ENCODE measurements at regions not wholly inside any gene's neighbourhood (a gene's known extent, or its start where the extent isn't known, plus 50 kb on each side); places are given as distances from the start of the nearest gene placed in this dataset.

- TF ChIP-seq CTCF (IDR thresholded peaks at IDR 0.05; ENCODE audit: poor library complexity, severe bottlenecking), result no peak
- no peaks in the 10 kb centered on the region for H3K36me3 ChIP-seq (ENCODE audit: low read depth)
- H3K4me1 ChIP-seq (ENCODE audit: insufficient read depth, poor library complexity, severe bottlenecking), result peaks cover 19% of the 10 kb centered on the region
- H3K27ac ChIP-seq (ENCODE audit: poor library complexity, severe bottlenecking), result no peak overlapping the region
- no peaks in the 10 kb centered on the region for H3K27me3 ChIP-seq (ENCODE audit: insufficient read depth, poor library complexity, severe bottlenecking)
- peaks cover 2% of the 10 kb centered on the region for H3K9me3 ChIP-seq (ENCODE audit: severe bottlenecking)
- DNase-seq (ENCODE audit: low spot score) (no peak), ATAC-seq (ENCODE audit: low read depth) (no peak)
- no peak overlapping the region for H3K4me3 ChIP-seq (ENCODE audit: severe bottlenecking)
Measured at GRCh38 chr18:991441-991840, 86.8 kb downstream of the ADCYAP1 start.

GRCh38 chr18:993560-993959 is 88.9 kb downstream of the ADCYAP1 start:
- Histone ChIP-seq H3K4me1 (ENCODE audit: insufficient read depth, poor library complexity, severe bottlenecking) (peaks cover 12% of the 10 kb centered on the region), H3K36me3 (ENCODE audit: low read depth) (no peaks in the 10 kb centered on the region), H3K27ac (ENCODE audit: poor library complexity, severe bottlenecking) (no peak overlapping the region), H3K9me3 (ENCODE audit: severe bottlenecking) (peaks cover 2% of the 10 kb centered on the region), H3K27me3 (ENCODE audit: insufficient read depth, poor library complexity, severe bottlenecking) (no peaks in the 10 kb centered on the region), H3K4me3 (ENCODE audit: severe bottlenecking) (no peak overlapping the region)
- DNase-seq (ENCODE audit: low spot score), result no peak
- TF ChIP-seq CTCF (IDR thresholded peaks at IDR 0.05; ENCODE audit: poor library complexity, severe bottlenecking), result no peak
- no peak for ATAC-seq (ENCODE audit: low read depth)

GRCh38 chr18:995629-996028 is 91.0 kb downstream of the ADCYAP1 start:
- no peaks in the 10 kb centered on the region for H3K27me3 ChIP-seq (ENCODE audit: insufficient read depth, poor library complexity, severe bottlenecking)
- DNase-seq (ENCODE audit: low spot score) (no peak), ATAC-seq (ENCODE audit: low read depth) (peak; percentile 96)
- no peak overlapping the region for H3K4me3 ChIP-seq (ENCODE audit: severe bottlenecking)
- TF ChIP-seq CTCF (IDR thresholded peaks at IDR 0.05; ENCODE audit: poor library complexity, severe bottlenecking), result no peak
- peak overlapping the region; percentile 81 for H3K27ac ChIP-seq (ENCODE audit: poor library complexity, severe bottlenecking)
- no peaks in the 10 kb centered on the region for H3K9me3 ChIP-seq (ENCODE audit: severe bottlenecking)
- no peaks in the 10 kb centered on the region for H3K36me3 ChIP-seq (ENCODE audit: low read depth)
- peaks cover 12% of the 10 kb centered on the region for H3K4me1 ChIP-seq (ENCODE audit: insufficient read depth, poor library complexity, severe bottlenecking)

GRCh38 chr18:997499-997898 is 92.8 kb downstream of the ADCYAP1 start:
- Histone ChIP-seq H3K4me1 (ENCODE audit: insufficient read depth, poor library complexity, severe bottlenecking) (peaks cover 18% of the 10 kb centered on the region), H3K36me3 (ENCODE audit: low read depth) (no peaks in the 10 kb centered on the region), H3K4me3 (ENCODE audit: severe bottlenecking) (no peak overlapping the region), H3K27ac (ENCODE audit: poor library complexity, severe bottlenecking) (no peak overlapping the region), H3K9me3 (ENCODE audit: severe bottlenecking) (no peaks in the 10 kb centered on the region), H3K27me3 (ENCODE audit: insufficient read depth, poor library complexity, severe bottlenecking) (no peaks in the 10 kb centered on the region)
- DNase-seq (ENCODE audit: low spot score) (no peak), ATAC-seq (ENCODE audit: low read depth) (no peak)
- TF ChIP-seq CTCF (IDR thresholded peaks at IDR 0.05; ENCODE audit: poor library complexity, severe bottlenecking), result no peak

- DNase-seq (ENCODE audit: low spot score), result no peak
- TF ChIP-seq CTCF (IDR thresholded peaks at IDR 0.05; ENCODE audit: poor library complexity, severe bottlenecking), result no peak
Measured at GRCh38 chr18:998936-999335, 94.3 kb downstream of the ADCYAP1 start.

More at GRCh38 chr18:998936-999335, 94.3 kb downstream of the ADCYAP1 start:
- no peaks in the 10 kb centered on the region for H3K36me3 ChIP-seq (ENCODE audit: low read depth)
- ATAC-seq (ENCODE audit: low read depth), result no peak
- H3K4me1 ChIP-seq (ENCODE audit: insufficient read depth, poor library complexity, severe bottlenecking), result peaks cover 19% of the 10 kb centered on the region
- no peak overlapping the region for H3K4me3 ChIP-seq (ENCODE audit: severe bottlenecking)
- H3K27ac ChIP-seq (ENCODE audit: poor library complexity, severe bottlenecking), result no peak overlapping the region
- H3K27me3 ChIP-seq (ENCODE audit: insufficient read depth, poor library complexity, severe bottlenecking), result no peaks in the 10 kb centered on the region
- H3K9me3 ChIP-seq (ENCODE audit: severe bottlenecking), result no peaks in the 10 kb centered on the region
